ENCODE measurements at regions not wholly inside any gene's neighbourhood (a gene's known extent, or its start where the extent isn't known, plus 50 kb on each side); places are given as distances from the start of the nearest gene placed in this dataset.

DNA sequence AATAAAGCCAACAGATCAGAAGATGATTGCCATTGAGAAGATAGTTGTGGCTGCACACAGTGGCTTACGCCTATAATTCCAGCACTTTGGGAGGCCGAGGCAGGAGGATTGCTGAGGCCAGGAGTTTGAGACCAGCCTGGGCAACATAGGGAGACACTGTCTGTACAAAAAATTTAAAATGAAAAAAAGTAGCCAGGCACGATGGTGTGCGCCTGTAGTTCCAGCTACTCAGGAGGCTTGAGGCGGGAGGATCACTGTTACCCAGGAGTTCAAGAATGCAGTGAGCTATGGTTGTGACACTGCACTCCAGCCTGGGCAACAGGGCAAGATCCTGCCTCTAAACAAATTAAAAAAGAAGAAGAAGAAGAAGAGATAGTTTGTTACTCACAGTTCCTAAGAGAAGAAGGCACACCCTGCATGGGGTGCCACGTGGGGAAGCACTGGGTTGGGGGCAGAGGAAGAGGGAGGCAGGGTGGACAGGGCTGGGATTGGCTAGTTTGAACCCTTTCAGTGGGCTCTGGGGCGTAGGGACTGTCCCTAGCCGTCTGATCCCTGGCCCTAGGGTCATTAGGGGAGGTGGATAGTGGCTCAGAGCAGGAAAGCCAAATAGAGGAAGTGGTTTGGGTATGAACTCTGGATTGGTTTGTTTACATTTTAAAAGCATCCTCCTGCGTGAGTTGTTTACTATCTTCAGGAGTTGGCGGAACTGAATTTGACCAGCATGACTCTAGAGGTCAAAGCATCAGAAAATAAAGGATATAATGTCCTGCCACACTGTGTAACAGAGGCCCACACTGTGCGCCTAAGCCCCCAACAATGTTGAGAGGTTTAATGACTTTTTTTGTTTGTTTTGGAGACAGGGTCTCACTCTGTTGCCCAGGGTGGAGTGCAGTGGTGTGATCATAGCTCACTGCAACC lies 60.5 kb upstream of the MEDAG start:
- DNase-seq (ENCODE audit: low spot score), result no peak

DNA sequence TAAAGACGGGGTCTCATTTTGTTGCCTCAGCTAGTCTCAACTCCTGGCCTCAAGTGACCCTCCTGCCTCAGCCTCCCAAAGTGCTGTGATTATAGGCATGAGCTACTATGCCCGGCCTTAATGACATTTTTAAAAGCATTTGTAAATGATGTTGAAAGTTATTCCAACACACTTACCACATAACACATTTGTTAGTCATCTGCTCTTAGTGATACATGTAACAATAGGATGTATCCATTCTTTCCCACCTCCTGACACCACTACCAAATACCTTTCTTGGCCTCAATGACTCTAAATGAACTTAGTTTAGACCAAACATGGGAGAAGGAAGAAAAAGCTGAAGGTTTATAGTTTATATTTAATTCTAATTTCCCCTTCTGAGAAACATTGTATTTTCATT lies 59.8 kb upstream of the MEDAG start:
- DNase-seq (ENCODE audit: low spot score), result peak; percentile 48

DNA sequence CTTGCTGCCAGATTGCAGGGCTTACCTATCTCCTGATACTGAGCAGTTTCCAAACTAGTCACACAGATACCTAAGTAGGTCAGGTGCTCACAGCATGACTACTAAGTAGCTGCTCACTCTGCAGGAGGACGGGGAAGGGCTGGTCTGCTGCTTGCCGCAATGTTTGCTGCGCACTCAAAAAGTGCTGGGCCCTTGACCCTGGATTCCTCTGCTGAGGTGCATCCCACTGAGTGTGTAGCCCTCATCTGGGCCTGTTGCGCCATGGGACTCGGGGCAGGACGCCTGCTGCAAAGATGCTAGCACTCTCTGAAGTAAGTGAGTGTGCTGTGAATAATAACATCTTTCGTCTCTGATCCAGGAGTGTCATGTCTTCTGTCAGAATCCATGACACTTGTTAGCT lies 59.2 kb upstream of the MEDAG start:
- DNase-seq (ENCODE audit: low spot score), result no peak

DNA sequence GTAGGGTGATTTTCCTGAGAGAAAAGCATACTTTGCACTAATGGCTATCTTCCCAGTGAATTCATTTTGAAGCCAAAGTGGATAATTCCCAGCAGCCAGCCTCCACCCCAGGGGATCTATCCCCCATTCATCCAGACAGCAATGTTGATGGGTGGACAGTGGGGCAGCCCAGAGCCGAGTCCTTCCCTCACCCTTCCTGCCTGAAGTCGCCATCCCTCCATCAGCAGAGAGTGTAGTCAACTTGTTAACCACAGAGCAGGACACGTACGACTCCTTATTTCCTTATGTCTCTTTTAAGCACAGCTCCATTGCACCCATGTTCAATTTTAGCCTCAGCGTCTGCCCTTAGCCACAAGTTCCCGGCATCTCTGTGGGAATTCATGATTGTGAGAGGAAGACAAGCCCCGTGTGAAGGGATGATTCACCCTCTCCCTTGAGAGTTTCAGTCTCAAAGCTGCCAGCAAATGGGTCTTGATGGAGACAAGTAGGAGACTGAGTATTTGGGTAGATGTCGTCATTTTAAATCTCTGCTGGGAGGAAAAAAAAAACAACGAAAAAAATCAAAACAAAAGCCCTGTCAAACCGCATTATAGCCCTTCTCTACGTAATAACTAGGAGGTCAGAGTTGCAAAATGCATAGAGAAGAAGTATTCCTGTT lies 58.3 kb upstream of the MEDAG start:
- DNase-seq (ENCODE audit: low spot score), result peak; percentile 91

DNA sequence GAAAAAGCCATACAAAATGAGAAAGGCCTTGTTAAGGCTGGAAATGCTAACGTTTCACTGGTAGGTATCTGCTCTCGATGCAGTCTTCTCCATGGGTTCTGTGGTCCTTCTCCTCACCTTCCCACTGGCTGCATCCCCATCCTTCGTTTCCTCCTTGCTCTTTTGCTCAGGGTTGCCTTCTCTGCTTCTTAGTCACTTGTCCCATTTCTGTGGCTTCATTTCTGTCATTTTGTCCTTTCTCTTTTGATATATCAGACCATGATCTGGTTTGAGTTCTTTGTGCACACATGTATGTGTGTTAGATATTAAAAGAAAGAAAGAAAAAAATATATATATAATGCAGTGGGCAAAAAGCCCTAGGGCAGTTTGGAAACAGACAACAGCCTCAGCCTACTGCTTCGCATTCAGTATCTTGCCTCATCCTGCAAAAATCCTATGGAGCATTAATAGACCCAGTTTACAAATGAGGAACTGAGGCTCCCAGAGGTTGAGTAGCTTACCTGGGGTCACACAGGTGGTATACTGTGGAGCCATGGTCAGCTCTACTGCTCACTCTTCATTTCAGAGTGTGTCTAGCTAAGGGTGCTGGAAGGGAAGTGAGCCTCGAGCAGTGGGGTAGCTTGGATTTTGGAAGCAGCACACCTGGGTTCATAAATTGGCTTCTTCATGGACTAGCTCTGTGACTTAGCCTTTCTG lies 57.6 kb upstream of the MEDAG start:
- DNase-seq (ENCODE audit: low spot score), result no peak

DNA sequence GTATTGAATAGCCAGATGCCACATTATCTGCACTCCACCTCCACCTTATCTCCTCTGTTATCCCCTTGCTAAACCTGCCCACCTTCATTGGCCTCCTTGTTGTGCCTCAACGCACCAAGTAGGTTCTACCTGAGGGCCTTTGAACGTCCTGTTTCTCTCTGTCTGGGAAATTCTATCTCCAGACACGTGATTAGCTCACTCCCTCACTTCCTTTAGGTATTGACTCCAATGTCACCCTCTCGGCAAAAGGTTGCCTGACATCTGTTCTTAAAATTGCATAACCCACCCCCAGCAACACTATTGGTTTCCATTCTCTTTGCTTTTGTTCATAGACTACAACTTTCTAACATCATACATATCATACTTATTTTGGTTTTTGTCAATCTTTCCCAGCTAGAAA lies 56.5 kb upstream of the MEDAG start:
- DNase-seq (ENCODE audit: low spot score), result no peak

DNA sequence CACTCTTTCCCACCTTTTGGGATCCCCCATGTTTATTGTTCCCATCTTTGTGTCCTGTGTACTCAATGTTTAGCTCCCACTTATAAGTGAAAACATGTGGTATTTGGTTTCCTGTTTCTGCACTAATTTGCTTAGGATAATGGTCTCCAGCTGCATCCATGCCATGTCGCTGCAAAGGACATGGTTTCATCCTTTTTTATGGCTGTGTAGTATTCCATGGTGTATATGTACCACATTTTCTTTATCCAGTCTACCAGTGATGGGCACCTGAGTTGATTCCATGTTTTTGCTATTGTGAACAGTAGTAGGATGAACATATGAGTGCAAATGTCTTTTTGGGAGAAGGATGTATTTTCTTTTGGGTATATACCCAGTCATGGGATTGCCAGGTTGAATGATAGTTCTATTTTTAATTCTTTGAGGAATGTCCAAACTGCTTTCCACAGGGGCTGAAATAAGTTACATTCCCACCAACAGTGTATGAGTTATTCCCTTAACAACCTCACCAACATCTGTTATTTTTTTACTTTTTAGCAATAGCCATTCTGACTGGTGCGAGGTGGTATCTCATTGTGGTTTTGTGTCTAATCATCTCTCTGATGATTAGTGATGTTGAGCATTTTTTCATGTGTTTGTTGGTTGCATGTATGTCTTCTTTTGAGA lies 55.7 kb upstream of the MEDAG start:
- no peak for DNase-seq (ENCODE audit: low spot score)

DNA sequence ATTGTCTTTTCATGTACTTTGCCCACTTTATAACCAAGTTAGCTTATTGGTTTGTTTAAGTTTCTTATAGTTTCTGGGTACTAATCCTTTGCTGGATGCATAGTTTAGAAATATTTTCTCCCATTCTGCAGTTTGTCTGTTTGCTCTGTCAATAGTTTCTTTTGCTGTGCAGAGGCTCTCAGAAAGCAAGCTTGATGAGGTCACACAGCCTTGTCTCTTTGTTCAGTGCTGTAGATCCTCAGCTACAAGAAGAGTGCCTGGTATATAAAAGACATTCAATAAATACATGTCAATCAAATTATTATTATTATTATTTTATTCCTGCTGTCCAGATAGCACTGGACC lies 55.2 kb upstream of the MEDAG start:
- DNase-seq (ENCODE audit: low spot score), result no peak

DNA sequence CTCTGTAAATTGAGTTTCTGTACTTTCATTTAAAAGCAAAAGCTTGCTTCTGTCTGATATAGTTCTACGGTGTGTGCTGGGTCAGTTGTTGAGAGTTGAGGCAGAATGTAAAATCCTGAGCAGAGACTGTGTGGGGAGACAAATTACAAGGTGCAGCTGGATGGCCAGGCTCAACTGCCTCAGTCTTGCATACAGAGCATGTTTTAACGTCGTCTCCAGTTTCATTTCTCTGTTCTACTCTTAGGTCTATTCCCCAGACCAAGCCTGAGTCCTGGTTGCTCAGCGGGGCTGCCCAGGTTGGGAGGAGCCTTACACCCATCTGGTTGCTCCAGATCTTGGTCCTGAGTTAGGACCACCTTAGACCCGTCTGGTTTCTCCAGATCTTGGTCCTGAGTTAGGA lies 54.4 kb upstream of the MEDAG start:
- no peak for DNase-seq (ENCODE audit: low spot score)

DNA sequence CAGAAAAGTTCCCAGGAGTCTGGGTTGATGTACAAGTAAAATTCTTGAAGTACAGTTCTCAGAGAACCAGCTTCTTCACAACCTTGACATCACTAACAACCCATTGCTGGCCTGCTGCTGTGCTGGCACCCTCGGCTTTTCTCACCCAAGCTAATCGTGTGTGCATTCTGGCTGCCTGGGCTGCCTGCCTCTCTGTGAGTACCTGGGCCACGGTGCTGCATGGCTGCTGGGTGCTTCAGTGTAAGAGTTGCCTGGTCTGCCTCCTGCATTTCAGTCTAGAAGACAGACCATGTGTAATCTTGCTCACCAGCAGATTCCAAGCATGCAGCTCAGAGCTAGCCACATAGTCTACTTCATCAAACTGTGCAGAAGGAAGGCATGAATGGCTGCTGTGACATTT lies 50.5 kb upstream of the MEDAG start:
- no peak for DNase-seq (ENCODE audit: low spot score)

DNA sequence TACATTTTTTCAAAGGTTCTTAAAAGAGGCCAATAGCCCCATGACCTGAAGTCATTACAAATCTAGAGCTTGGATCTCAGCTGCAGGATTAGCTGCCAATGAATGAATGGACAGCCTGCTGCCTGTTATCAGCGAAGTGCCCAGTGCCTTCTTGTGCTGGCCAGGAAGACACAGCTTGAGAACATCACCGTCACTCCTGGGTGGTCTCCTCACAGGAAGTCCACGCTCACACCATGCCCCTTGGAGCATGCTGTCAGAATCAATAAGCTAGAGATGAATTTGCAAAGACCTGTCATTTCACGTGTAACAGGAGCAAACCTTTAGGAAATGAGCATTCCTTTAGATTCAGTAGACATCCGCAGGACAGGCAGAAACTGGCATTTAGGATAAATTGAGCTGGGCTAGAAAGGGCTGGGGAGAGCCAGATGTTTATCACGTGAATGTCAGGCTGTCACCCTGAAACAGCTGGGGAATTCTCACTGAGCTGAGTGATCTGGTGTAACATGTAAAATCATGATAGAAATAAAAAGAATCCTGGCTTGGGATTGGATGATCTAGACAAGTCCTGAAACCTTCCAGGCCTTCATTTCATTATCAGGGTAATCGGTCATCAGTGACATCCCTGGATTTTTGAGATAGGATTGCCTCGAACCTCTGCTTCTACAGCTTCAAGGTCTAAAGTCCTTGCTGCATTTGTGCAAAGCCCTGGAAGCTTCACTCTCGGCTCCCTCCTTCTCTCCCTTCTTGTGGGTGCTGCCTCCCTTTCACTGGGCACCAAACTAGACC lies 49.9 kb upstream of the MEDAG start:
- DNase-seq (ENCODE audit: low spot score), result no peak

All from GM03348 (cell line).